B cell (primary cell): ENCODE measurements at regions not wholly inside any gene's neighbourhood (a gene's known extent, or its start where the extent isn't known, plus 50 kb on each side); places are given as distances from the start of the nearest gene placed in this dataset.

Experiments
- CTCF ChIP-seq: fragments of 200-600 bp; IDR thresholded peaks from one replicate; pipeline ENCODE4 v1.8.0; 2022; ENCODE audit warnings: antibody characterized with exemption, mild to moderate bottlenecking
- EZH2 ChIP-seq: IDR thresholded peaks from 2 replicates; pipeline ENCODE4 v1.6.1; 2012; ENCODE audit warnings: borderline replicate concordance, low read depth, mild to moderate bottlenecking, moderate library complexity, low read length; ENCODE audit not compliant: insufficient read depth, poor library complexity, severe bottlenecking

- TF ChIP-seq CTCF: no peak
- TF ChIP-seq EZH2: no peak
These were observed 130.4 kb upstream of the ADGRL2 start for GRCh38 chr1:81670286-81670685.
